Lower leg skin (tissue), 3 donors: ENCODE measurements at regions not wholly inside any gene's neighbourhood (a gene's known extent, or its start where the extent isn't known, plus 50 kb on each side); places are given as distances from the start of the nearest gene placed in this dataset.

ENCODE experiments used
- POLR2A ChIP-seq, 2 donors: fragments of 450-650 bp; IDR thresholded peaks; one replicate each; pipeline ENCODE4 v1.6.1; 2016 to 2017; ENCODE audit warnings: antibody characterized with exemption in 2 of 2, mild to moderate bottlenecking in 1 of 2, moderate library complexity in 1 of 2
- TF ChIP-seq, protein P1 (sequence below), 3 donors: fragments of 450-650 bp; IDR thresholded peaks; one replicate each; pipeline ENCODE4 v1.5.1; 2016; ENCODE audit warnings: antibody characterized with exemption in 3 of 3, mild to moderate bottlenecking in 3 of 3, moderate library complexity in 2 of 3

GRCh38 chr21:38709876-38710275 lies 95.9 kb upstream of the ETS2 start:
- TF ChIP-seq, protein P1, sequence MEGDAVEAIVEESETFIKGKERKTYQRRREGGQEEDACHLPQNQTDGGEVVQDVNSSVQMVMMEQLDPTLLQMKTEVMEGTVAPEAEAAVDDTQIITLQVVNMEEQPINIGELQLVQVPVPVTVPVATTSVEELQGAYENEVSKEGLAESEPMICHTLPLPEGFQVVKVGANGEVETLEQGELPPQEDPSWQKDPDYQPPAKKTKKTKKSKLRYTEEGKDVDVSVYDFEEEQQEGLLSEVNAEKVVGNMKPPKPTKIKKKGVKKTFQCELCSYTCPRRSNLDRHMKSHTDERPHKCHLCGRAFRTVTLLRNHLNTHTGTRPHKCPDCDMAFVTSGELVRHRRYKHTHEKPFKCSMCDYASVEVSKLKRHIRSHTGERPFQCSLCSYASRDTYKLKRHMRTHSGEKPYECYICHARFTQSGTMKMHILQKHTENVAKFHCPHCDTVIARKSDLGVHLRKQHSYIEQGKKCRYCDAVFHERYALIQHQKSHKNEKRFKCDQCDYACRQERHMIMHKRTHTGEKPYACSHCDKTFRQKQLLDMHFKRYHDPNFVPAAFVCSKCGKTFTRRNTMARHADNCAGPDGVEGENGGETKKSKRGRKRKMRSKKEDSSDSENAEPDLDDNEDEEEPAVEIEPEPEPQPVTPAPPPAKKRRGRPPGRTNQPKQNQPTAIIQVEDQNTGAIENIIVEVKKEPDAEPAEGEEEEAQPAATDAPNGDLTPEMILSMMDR (IDR thresholded peaks at IDR 0.05) = no peak
- no peak for TF ChIP-seq POLR2A (IDR thresholded peaks at IDR 0.05)
